GM21825 (cell line): ENCODE measurements at regions not wholly inside any gene's neighbourhood (a gene's known extent, or its start where the extent isn't known, plus 50 kb on each side); places are given as distances from the start of the nearest gene placed in this dataset.

Experiments
- ATAC-seq: cut with Tn5 transposase; IDR thresholded peaks from one replicate; pipeline ENCODE4 v1.9.1; 2021; ENCODE audit warnings: mild to moderate bottlenecking, moderate library complexity; ENCODE audit not compliant: unreplicated experiment

GRCh38 chr4:96887857-96888256 is 1048.0 kb downstream of the PDHA2 start:
- ATAC-seq = no peak

GRCh38 chr4:96894621-96895020 is 1054.7 kb downstream of the PDHA2 start:
- no peak for ATAC-seq

GRCh38 chr4:96895826-96896225 is 1055.9 kb downstream of the PDHA2 start:
- no peak for ATAC-seq

GRCh38 chr4:96912716-96913115 is 1072.8 kb downstream of the PDHA2 start:
- ATAC-seq = no peak

- ATAC-seq = no peak
Measured at GRCh38 chr4:96913441-96914080, 1073.7 kb downstream of the PDHA2 start.

GRCh38 chr4:96916711-96917110 is 1076.8 kb downstream of the PDHA2 start:
- no peak for ATAC-seq

- no peak for ATAC-seq
Measured at GRCh38 chr4:96936886-96937285, 1097.0 kb downstream of the PDHA2 start.

- no peak for ATAC-seq
Measured at GRCh38 chr4:96946552-96946951, 1106.7 kb downstream of the PDHA2 start.

- no peak for ATAC-seq
Measured at GRCh38 chr4:96952610-96953009, 1112.7 kb downstream of the PDHA2 start.

- ATAC-seq = no peak
Measured at GRCh38 chr4:96955226-96955625, 1115.3 kb downstream of the PDHA2 start.

GRCh38 chr4:96955691-96956090 is 1115.8 kb downstream of the PDHA2 start:
- no peak for ATAC-seq

GRCh38 chr4:96969455-96969854 is 1129.6 kb downstream of the PDHA2 start:
- ATAC-seq = no peak

- ATAC-seq = no peak
Measured at GRCh38 chr4:96972920-96973319, 1133.0 kb downstream of the PDHA2 start.

GRCh38 chr4:96974295-96974694 is 1134.4 kb downstream of the PDHA2 start:
- ATAC-seq = no peak

GRCh38 chr4:96983830-96984229 is 1143.9 kb downstream of the PDHA2 start:
- ATAC-seq = no peak

GRCh38 chr4:96986816-96987215 is 1146.9 kb downstream of the PDHA2 start:
- ATAC-seq = no peak

- no peak for ATAC-seq
Measured at GRCh38 chr4:96991083-96991482, 1151.2 kb downstream of the PDHA2 start.

- no peak for ATAC-seq
Measured at GRCh38 chr4:96992443-96992842, 1150.8 kb downstream of the STPG2 start.

- no peak for ATAC-seq
Measured at GRCh38 chr4:96993560-96993959, 1149.7 kb downstream of the STPG2 start.

GRCh38 chr4:97003715-97004114 is 1139.6 kb downstream of the STPG2 start:
- ATAC-seq = no peak

GRCh38 chr4:97013309-97013708 is 1130.0 kb downstream of the STPG2 start:
- ATAC-seq = no peak

- ATAC-seq = no peak
Measured at GRCh38 chr4:97013711-97014110, 1129.6 kb downstream of the STPG2 start.

GRCh38 chr4:97015301-97015700 is 1128.0 kb downstream of the STPG2 start:
- ATAC-seq = no peak
